ENCODE measurements at regions not wholly inside any gene's neighbourhood (a gene's known extent, or its start where the extent isn't known, plus 50 kb on each side); places are given as distances from the start of the nearest gene placed in this dataset.

DNA sequence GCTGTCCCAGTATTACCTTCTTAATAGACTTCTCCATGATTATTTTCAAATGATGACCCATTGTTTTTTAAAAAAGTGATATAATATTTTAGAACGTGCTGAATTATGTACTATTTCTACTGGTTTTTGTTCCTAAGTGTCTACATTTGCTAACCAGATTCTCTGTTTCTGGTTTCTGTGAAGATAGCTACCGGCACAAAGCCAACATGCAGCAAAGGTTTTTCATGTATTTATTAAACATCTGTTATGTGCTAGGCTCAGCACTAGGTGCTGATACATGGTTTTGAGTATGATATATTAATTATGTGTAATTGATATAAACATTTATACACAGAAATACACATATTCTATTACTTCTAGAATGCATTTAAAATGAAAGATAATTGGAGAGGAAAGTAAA, 1035.6 kb downstream of the PCDH17 start:
- TF ChIP-seq, protein P1, sequence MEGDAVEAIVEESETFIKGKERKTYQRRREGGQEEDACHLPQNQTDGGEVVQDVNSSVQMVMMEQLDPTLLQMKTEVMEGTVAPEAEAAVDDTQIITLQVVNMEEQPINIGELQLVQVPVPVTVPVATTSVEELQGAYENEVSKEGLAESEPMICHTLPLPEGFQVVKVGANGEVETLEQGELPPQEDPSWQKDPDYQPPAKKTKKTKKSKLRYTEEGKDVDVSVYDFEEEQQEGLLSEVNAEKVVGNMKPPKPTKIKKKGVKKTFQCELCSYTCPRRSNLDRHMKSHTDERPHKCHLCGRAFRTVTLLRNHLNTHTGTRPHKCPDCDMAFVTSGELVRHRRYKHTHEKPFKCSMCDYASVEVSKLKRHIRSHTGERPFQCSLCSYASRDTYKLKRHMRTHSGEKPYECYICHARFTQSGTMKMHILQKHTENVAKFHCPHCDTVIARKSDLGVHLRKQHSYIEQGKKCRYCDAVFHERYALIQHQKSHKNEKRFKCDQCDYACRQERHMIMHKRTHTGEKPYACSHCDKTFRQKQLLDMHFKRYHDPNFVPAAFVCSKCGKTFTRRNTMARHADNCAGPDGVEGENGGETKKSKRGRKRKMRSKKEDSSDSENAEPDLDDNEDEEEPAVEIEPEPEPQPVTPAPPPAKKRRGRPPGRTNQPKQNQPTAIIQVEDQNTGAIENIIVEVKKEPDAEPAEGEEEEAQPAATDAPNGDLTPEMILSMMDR (IDR thresholded peaks at IDR 0.05), result no peak
- TF ChIP-seq POLR2A (IDR thresholded peaks at IDR 0.05), result no peak
- Histone ChIP-seq H3K9me3 (no peaks in the 10 kb centered on the region), H3K27me3 (no peaks in the 10 kb centered on the region), H3K4me1 (no peaks in the 10 kb centered on the region), H3K27ac (no peak overlapping the region), H3K36me3 (no peaks in the 10 kb centered on the region), H3K4me3 (no peak overlapping the region)
- intact Hi-C loops (cut with DNase I; ENCODE audit: low total_unique reads), result no loop called here
- no peak for DNase-seq

DNA sequence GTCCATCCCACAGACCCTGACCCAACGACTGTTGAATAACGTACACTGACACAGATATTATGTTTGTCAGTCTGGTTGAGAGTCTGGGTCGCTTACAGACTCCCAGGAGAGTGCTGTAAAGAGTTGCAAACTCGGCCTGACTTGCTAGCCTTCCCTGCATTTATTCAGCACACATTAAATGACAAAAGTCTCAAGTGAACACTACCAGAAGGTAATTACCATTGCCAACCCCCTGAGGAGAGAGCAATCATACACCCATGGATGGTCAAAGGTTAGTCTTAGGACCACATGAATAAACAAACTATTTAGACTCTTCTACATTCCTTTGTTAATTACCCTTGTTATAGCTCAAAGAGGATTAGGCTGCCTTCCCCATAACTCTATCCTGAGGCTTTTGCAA, 1048.6 kb downstream of the PCDH17 start:
- Histone ChIP-seq H3K36me3 (no peaks in the 10 kb centered on the region), H3K27ac (no peak overlapping the region), H3K9me3 (no peaks in the 10 kb centered on the region), H3K4me1 (no peaks in the 10 kb centered on the region), H3K4me3 (no peak overlapping the region), H3K27me3 (no peaks in the 10 kb centered on the region)
- TF ChIP-seq, protein P1 (IDR thresholded peaks at IDR 0.05), result no peak
- no peak for DNase-seq
- intact Hi-C loops (cut with DNase I; ENCODE audit: low total_unique reads), result no loop called here

DNA sequence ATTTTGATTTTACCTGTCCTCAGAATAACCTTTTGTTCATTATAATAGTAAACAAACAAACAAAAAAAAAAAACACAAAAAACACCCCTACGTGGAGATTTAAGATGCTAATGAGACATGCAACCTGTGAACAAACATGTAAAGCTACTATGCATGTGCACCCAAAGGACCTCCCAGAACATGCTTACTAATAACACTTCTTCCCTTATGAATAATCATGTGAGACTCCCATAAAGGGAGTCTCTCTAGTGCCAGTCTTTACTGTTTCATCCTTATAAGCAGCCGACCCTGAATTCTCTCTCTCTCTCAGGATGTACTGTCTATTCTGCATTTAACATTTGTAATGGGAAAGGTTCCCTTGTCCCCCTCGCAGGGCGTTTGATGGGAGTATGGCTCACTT, 1051.1 kb downstream of the PCDH17 start:
- Histone ChIP-seq H3K27ac (no peak overlapping the region), H3K9me3 (no peaks in the 10 kb centered on the region), H3K36me3 (no peaks in the 10 kb centered on the region), H3K4me1 (no peaks in the 10 kb centered on the region), H3K4me3 (no peak overlapping the region), H3K27me3 (no peaks in the 10 kb centered on the region)
- intact Hi-C loops (cut with DNase I; ENCODE audit: low total_unique reads), result no loop called here
- no peak for DNase-seq
- TF ChIP-seq, protein P1 (IDR thresholded peaks at IDR 0.05), result no peak
- no peak for TF ChIP-seq POLR2A (IDR thresholded peaks at IDR 0.05)

DNA sequence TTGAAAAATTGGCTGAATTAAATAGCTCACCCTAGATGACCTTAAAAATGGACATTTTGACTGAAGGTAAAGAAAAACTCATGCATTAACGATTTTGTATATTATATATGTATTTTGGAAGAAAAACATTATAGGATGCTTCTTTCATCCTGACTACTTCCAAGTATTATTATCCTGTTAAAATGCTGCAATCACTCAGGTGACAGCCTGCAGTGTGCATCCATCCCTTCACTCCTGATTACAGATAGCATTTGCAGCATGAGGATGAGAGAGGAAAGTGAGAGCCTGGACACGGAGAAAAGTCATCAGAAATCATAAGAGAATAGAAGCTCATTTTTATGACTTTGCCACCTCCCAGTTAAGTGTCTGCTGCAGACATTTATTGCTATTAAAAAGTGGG, 1055.6 kb downstream of the PCDH17 start:
- no peak for TF ChIP-seq POLR2A (IDR thresholded peaks at IDR 0.05)
- TF ChIP-seq, protein P1 (IDR thresholded peaks at IDR 0.05), result no peak
- no peaks in the 10 kb centered on the region for H3K9me3 ChIP-seq
- no peak overlapping the region for H3K27ac ChIP-seq
- no peak overlapping the region for H3K4me3 ChIP-seq
- H3K27me3 ChIP-seq, result no peaks in the 10 kb centered on the region
- intact Hi-C loops (cut with DNase I; ENCODE audit: low total_unique reads), result no loop called here
- no peaks in the 10 kb centered on the region for H3K36me3 ChIP-seq
- H3K4me1 ChIP-seq, result no peaks in the 10 kb centered on the region
- DNase-seq, result no peak

DNA sequence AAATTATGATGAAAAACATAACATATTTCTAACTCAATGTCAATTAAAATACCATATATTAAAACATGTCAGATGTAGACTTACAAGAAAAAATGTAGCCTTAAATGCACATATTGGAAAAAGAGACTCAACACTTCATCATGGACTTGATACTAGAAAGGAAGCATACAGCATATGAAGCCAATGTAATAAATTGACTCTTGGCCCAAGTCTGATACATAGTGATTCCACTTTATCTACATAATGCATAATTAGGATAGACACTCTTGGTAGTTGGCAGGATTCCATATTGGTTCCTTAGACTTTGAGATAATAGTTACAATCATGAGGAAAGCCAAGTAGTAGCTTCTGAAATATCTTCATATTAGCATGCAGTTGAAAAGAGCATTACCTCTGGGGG, 1067.0 kb downstream of the PCDH17 start:
- H3K27me3 ChIP-seq, result no peaks in the 10 kb centered on the region

More for the DNA sequence above, 1067.0 kb downstream of the PCDH17 start:
- H3K36me3 ChIP-seq, result no peaks in the 10 kb centered on the region
- H3K27ac ChIP-seq, result no peak overlapping the region
- no peak overlapping the region for H3K4me3 ChIP-seq
- H3K9me3 ChIP-seq, result no peaks in the 10 kb centered on the region
- no peak for DNase-seq
- intact Hi-C loops (cut with DNase I; ENCODE audit: low total_unique reads), result no loop called here
- TF ChIP-seq POLR2A (IDR thresholded peaks at IDR 0.05), result no peak
- TF ChIP-seq, protein P1 (IDR thresholded peaks at IDR 0.05), result no peak
- no peaks in the 10 kb centered on the region for H3K4me1 ChIP-seq
